Neural progenitor cell (in vitro differentiated cells): ENCODE measurements at regions not wholly inside any gene's neighbourhood (a gene's known extent, or its start where the extent isn't known, plus 50 kb on each side); places are given as distances from the start of the nearest gene placed in this dataset.

Source experiments
- DNase-seq: peaks from one replicate; pipeline ENCODE4 v3.0.0-alpha.2; 2016; ENCODE audit warnings: low spot score
- H2AFZ ChIP-seq: fragments of 200-600 bp; sonication (generic); replicated peaks from 2 replicates; pipeline ENCODE4 v1.6.1; 2016; ENCODE audit warnings: antibody characterized with exemption
- H3F3A ChIP-seq: fragments of 200-600 bp; sonication (generic); 2 replicates; pipeline ENCODE4 v1.6.1; 2016; ENCODE audit warnings: antibody characterized with exemption, low read depth
- H3K27ac ChIP-seq: fragments of 200-600 bp; sonication (generic); 2 replicates; pipeline ENCODE4 v1.5.1; 2016; ENCODE audit warnings: mild to moderate bottlenecking
- H3K27me3 ChIP-seq: fragments of 200-600 bp; sonication (generic); 2 replicates; pipeline ENCODE4 v1.6.1; 2016; ENCODE audit warnings: mild to moderate bottlenecking, moderate library complexity
- H3K36me3 ChIP-seq: fragments of 200-600 bp; sonication (generic); 2 replicates; pipeline ENCODE4 v1.5.1; 2016
- H3K4me1 ChIP-seq: fragments of 200-600 bp; sonication (generic); 2 replicates; pipeline ENCODE4 v1.6.1; 2016; ENCODE audit warnings: mixed run types
- H3K4me2 ChIP-seq: fragments of 200-600 bp; sonication (generic); 2 replicates; pipeline ENCODE4 v1.6.1; 2016
- H3K4me3 ChIP-seq: fragments of 200-600 bp; sonication (generic); 2 replicates; pipeline ENCODE4 v1.5.1; 2016
- H3K79me2 ChIP-seq: fragments of 200-600 bp; sonication (generic); 2 replicates; pipeline ENCODE4 v1.6.1; 2016; ENCODE audit warnings: low read depth
- H3K9ac ChIP-seq: fragments of 200-600 bp; sonication (generic); 2 replicates; pipeline ENCODE4 v1.6.1; 2016
- H3K9me3 ChIP-seq: fragments of 200-600 bp; sonication (generic); 2 replicates; pipeline ENCODE4 v1.5.1; 2016; ENCODE audit warnings: low read depth
- H4K20me1 ChIP-seq: fragments of 200-600 bp; sonication (generic); 2 replicates; pipeline ENCODE4 v1.6.1; 2016; ENCODE audit warnings: low read depth
- H3K27ac Mint-ChIP-seq: 3 replicates; pipeline ENCODE4 v1.8.0; 2021; ENCODE audit warnings: mixed read lengths
- H3K27me3 Mint-ChIP-seq: 2 replicates; pipeline ENCODE4 v1.8.0; 2022; ENCODE audit warnings: low read depth, mild to moderate bottlenecking, inconsistent platforms, moderate library complexity, mixed read lengths; ENCODE audit not compliant: insufficient read depth
- H3K36me3 Mint-ChIP-seq: 3 replicates; pipeline ENCODE4 v1.8.0; 2021; ENCODE audit warnings: mixed read lengths
- H3K4me1 Mint-ChIP-seq: 3 replicates; pipeline ENCODE4 v1.8.0; 2021; ENCODE audit warnings: mixed read lengths
- H3K4me3 Mint-ChIP-seq: 3 replicates; pipeline ENCODE4 v1.8.0; 2021; ENCODE audit warnings: mild to moderate bottlenecking, moderate library complexity, mixed read lengths
- H3K9me3 Mint-ChIP-seq: 3 replicates; pipeline ENCODE4 v1.8.0; 2020; ENCODE audit warnings: mixed read lengths
- CTCF ChIP-seq: fragments of 200-600 bp; sonication (generic); IDR thresholded peaks from 2 replicates; pipeline ENCODE4 v1.5.1; 2017; ENCODE audit warnings: antibody characterized with exemption, mild to moderate bottlenecking
- EZH2 ChIP-seq: fragments of 200-600 bp; sonication (generic); IDR thresholded peaks from 2 replicates; pipeline ENCODE4 v1.6.1; 2017; ENCODE audit warnings: antibody characterized with exemption, mild to moderate bottlenecking, moderate library complexity
- EZH2phosphoT487 ChIP-seq: fragments of 200-600 bp; sonication (generic); IDR thresholded peaks from 2 replicates; pipeline ENCODE4 v1.6.1; 2017; ENCODE audit warnings: antibody characterized with exemption

- Histone ChIP-seq H3K27ac (no peak overlapping the region), H3K9me3 (no peaks in the 10 kb centered on the region), H3F3A (no peaks in the 10 kb centered on the region), H2AFZ (no peak overlapping the region), H3K4me1 (no peaks in the 10 kb centered on the region), H3K4me3 (no peak overlapping the region), H3K9ac (no peak overlapping the region), H3K27me3 (no peaks in the 10 kb centered on the region), H3K4me2 (no peak overlapping the region), H4K20me1 (no peaks in the 10 kb centered on the region), H3K79me2 (no peaks in the 10 kb centered on the region), H3K36me3 (no peaks in the 10 kb centered on the region)
- H3K27me3 Mint-ChIP-seq, result no peaks in the 10 kb centered on the region
- no peaks in the 10 kb centered on the region for H3K36me3 Mint-ChIP-seq
- no peaks in the 10 kb centered on the region for H3K4me1 Mint-ChIP-seq
- H3K27ac Mint-ChIP-seq, result no peak overlapping the region
- no peak overlapping the region for H3K4me3 Mint-ChIP-seq
- H3K9me3 Mint-ChIP-seq, result peaks cover 3% of the 10 kb centered on the region
- no peak for DNase-seq
- TF ChIP-seq EZH2 (no peak), CTCF (no peak), EZH2phosphoT487 (no peak)
These were observed 362.8 kb downstream of the HGF start for GRCh38 chr7:81407094-81407493.

GRCh38 chr7:81404669-81405068 is 365.2 kb downstream of the HGF start:
- H3K4me3 ChIP-seq, result no peak overlapping the region
- no peaks in the 10 kb centered on the region for H3K36me3 ChIP-seq
- no peak for TF ChIP-seq EZH2
- no peak for TF ChIP-seq EZH2phosphoT487
- TF ChIP-seq CTCF, result no peak
- H3K4me1 Mint-ChIP-seq, result no peaks in the 10 kb centered on the region
- no peaks in the 10 kb centered on the region for H3F3A ChIP-seq
- H3K27me3 ChIP-seq, result no peaks in the 10 kb centered on the region
- H3K4me2 ChIP-seq, result no peak overlapping the region
- no peak overlapping the region for H3K9ac ChIP-seq
- no peaks in the 10 kb centered on the region for H3K36me3 Mint-ChIP-seq
- H2AFZ ChIP-seq, result no peak overlapping the region
- H3K27ac ChIP-seq, result no peak overlapping the region
- no peaks in the 10 kb centered on the region for H3K79me2 ChIP-seq
- DNase-seq, result no peak
- no peaks in the 10 kb centered on the region for H3K4me1 ChIP-seq
- H3K9me3 Mint-ChIP-seq, result peaks cover 3% of the 10 kb centered on the region
- H3K4me3 Mint-ChIP-seq, result no peak overlapping the region
- H4K20me1 ChIP-seq, result no peaks in the 10 kb centered on the region
- H3K27me3 Mint-ChIP-seq, result no peaks in the 10 kb centered on the region
- H3K27ac Mint-ChIP-seq, result no peak overlapping the region
- H3K9me3 ChIP-seq, result no peaks in the 10 kb centered on the region

GRCh38 chr7:81402227-81402626 is 367.6 kb downstream of the HGF start:
- Histone ChIP-seq H3K27ac (no peak overlapping the region), H3K9me3 (no peaks in the 10 kb centered on the region), H3K4me1 (no peaks in the 10 kb centered on the region), H3K27me3 (no peaks in the 10 kb centered on the region), H3K4me3 (no peak overlapping the region), H3F3A (no peaks in the 10 kb centered on the region), H4K20me1 (no peaks in the 10 kb centered on the region), H3K4me2 (no peak overlapping the region), H2AFZ (no peak overlapping the region), H3K79me2 (no peaks in the 10 kb centered on the region), H3K9ac (no peak overlapping the region), H3K36me3 (no peaks in the 10 kb centered on the region)
- Mint-ChIP-seq H3K27me3 (no peaks in the 10 kb centered on the region), H3K4me1 (no peaks in the 10 kb centered on the region), H3K9me3 (peaks cover 3% of the 10 kb centered on the region), H3K27ac (no peak overlapping the region), H3K4me3 (no peak overlapping the region), H3K36me3 (no peaks in the 10 kb centered on the region)
- TF ChIP-seq CTCF, result no peak
- TF ChIP-seq EZH2phosphoT487, result no peak
- no peak for TF ChIP-seq EZH2
- DNase-seq, result no peak

GRCh38 chr7:81399471-81399870 is 370.4 kb downstream of the HGF start:
- Mint-ChIP-seq H3K9me3 (peaks cover 3% of the 10 kb centered on the region), H3K4me1 (no peaks in the 10 kb centered on the region), H3K4me3 (no peak overlapping the region), H3K27ac (no peak overlapping the region), H3K36me3 (no peaks in the 10 kb centered on the region), H3K27me3 (no peaks in the 10 kb centered on the region)
- no peak overlapping the region for H3K27ac ChIP-seq
- no peaks in the 10 kb centered on the region for H3K36me3 ChIP-seq
- H3K4me2 ChIP-seq, result no peak overlapping the region
- no peaks in the 10 kb centered on the region for H3K27me3 ChIP-seq
- TF ChIP-seq CTCF (no peak), EZH2 (no peak), EZH2phosphoT487 (no peak)
- H3K9ac ChIP-seq, result no peak overlapping the region
- no peaks in the 10 kb centered on the region for H3F3A ChIP-seq
- no peak overlapping the region for H2AFZ ChIP-seq
- no peaks in the 10 kb centered on the region for H4K20me1 ChIP-seq
- H3K79me2 ChIP-seq, result no peaks in the 10 kb centered on the region
- no peak for DNase-seq
- no peak overlapping the region for H3K4me3 ChIP-seq
- H3K9me3 ChIP-seq, result no peaks in the 10 kb centered on the region
- no peaks in the 10 kb centered on the region for H3K4me1 ChIP-seq
